Trophoblast cell (in vitro differentiated cells and primary cell): ENCODE measurements at regions not wholly inside any gene's neighbourhood (a gene's known extent, or its start where the extent isn't known, plus 50 kb on each side); places are given as distances from the start of the nearest gene placed in this dataset.

Source experiments
- DNase-seq, 2 donors: peaks; one replicate each; pipeline ENCODE4 v3.0.0-alpha.2; 2016
- H2AFZ ChIP-seq: 2 replicates; pipeline ENCODE4 v1.6.1; 2013; ENCODE audit warnings: low read length, moderate library complexity, mild to moderate bottlenecking; ENCODE audit not compliant: insufficient read depth, poor library complexity
- H2AK5ac ChIP-seq: 2 replicates; pipeline ENCODE4 v1.6.1; 2013; ENCODE audit warnings: mild to moderate bottlenecking, low read length
- H2BK120ac ChIP-seq: 2 replicates; pipeline ENCODE4 v1.6.1; 2013; ENCODE audit warnings: low read length, mild to moderate bottlenecking, moderate library complexity; ENCODE audit not compliant: insufficient read depth, poor library complexity
- H2BK12ac ChIP-seq: 2 replicates; pipeline ENCODE4 v1.6.1; 2013; ENCODE audit warnings: mild to moderate bottlenecking, low read length, moderate library complexity
- H2BK5ac ChIP-seq: 2 replicates; pipeline ENCODE4 v1.6.1; 2013; ENCODE audit warnings: low read length, low read depth, moderate library complexity, mild to moderate bottlenecking; ENCODE audit not compliant: poor library complexity
- H3K14ac ChIP-seq: 2 replicates; pipeline ENCODE4 v1.6.1; 2013; ENCODE audit warnings: mild to moderate bottlenecking, low read length
- H3K18ac ChIP-seq: 2 replicates; pipeline ENCODE4 v1.6.1; 2013; ENCODE audit warnings: mild to moderate bottlenecking, low read length
- H3K23ac ChIP-seq: 2 replicates; pipeline ENCODE4 v1.6.1; 2013; ENCODE audit warnings: low read length
- H3K27ac ChIP-seq: 2 replicates; pipeline ENCODE4 v1.5.1; 2013; ENCODE audit warnings: low read depth, mild to moderate bottlenecking, inconsistent platforms, low read length, moderate library complexity
- H3K27me3 ChIP-seq: 2 replicates; pipeline ENCODE4 v1.6.1; 2013; ENCODE audit warnings: inconsistent platforms, mild to moderate bottlenecking, low read length, moderate library complexity; ENCODE audit not compliant: insufficient read depth
- H3K36me3 ChIP-seq, 2 experiments: 1 replicate in 1 of 2; 2 replicates in 1 of 2; pipeline ENCODE4 v1.6.1; 2013; ENCODE audit warnings: low read length in 2 of 2, mild to moderate bottlenecking in 2 of 2, moderate library complexity in 1 of 2; ENCODE audit not compliant: insufficient read depth in 2 of 2, control insufficient read depth in 1 of 2
- H3K4ac ChIP-seq: 2 replicates; pipeline ENCODE4 v1.6.1; 2013; ENCODE audit warnings: low read depth, mild to moderate bottlenecking, low read length, moderate library complexity
- H3K4me1 ChIP-seq, 2 experiments: 1 replicate in 1 of 2; 2 replicates in 1 of 2; pipeline ENCODE4 v1.6.1; 2013; ENCODE audit warnings: low read length in 2 of 2, mild to moderate bottlenecking in 2 of 2, moderate library complexity in 1 of 2; ENCODE audit not compliant: insufficient read depth in 2 of 2, control insufficient read depth in 1 of 2
- H3K4me2 ChIP-seq: 2 replicates; pipeline ENCODE4 v1.6.1; 2013; ENCODE audit warnings: inconsistent platforms, mild to moderate bottlenecking, low read length, moderate library complexity
- H3K4me3 ChIP-seq: 2 replicates; pipeline ENCODE4 v1.5.1; 2013; ENCODE audit warnings: mild to moderate bottlenecking, low read depth, low read length, inconsistent platforms
- H3K79me1 ChIP-seq: one replicate; pipeline ENCODE4 v1.6.1; 2013; ENCODE audit warnings: low read length
- H3K79me2 ChIP-seq: 2 replicates; pipeline ENCODE4 v1.6.1; 2013; ENCODE audit warnings: low read length, mild to moderate bottlenecking; ENCODE audit not compliant: control insufficient read depth, insufficient read depth, poor library complexity
- H3K9ac ChIP-seq: 2 replicates; pipeline ENCODE4 v1.6.1; 2013; ENCODE audit warnings: mild to moderate bottlenecking, low read length
- H3K9me3 ChIP-seq: 2 replicates; pipeline ENCODE4 v1.6.1; 2013; ENCODE audit warnings: low read depth, mild to moderate bottlenecking, control low read depth, inconsistent platforms, low read length; ENCODE audit not compliant: insufficient read depth
- H4K12ac ChIP-seq: 2 replicates; pipeline ENCODE4 v1.6.1; 2013; ENCODE audit warnings: low read depth, mild to moderate bottlenecking, low read length, moderate library complexity
- H4K8ac ChIP-seq: 2 replicates; pipeline ENCODE4 v1.6.1; 2013; ENCODE audit warnings: low read depth, mild to moderate bottlenecking, low read length, moderate library complexity
- H4K91ac ChIP-seq: one replicate; pipeline ENCODE4 v1.6.1; 2013; ENCODE audit warnings: low read depth, mild to moderate bottlenecking, low read length, moderate library complexity
- WGBS: extraction: QIAGEN DNeasy Blood & Tissue Kit; methylation state at CpG from one replicate; pipeline ENCODE4 v1.1.7; 2013; ENCODE audit warnings: missing lambda C conversion rate; ENCODE audit not compliant: insufficient read length, insufficient coverage; ENCODE audit errors: extremely low coverage; 5-methylcytosine and 5-hydroxymethylcytosine counted together

- Histone ChIP-seq H2BK120ac (no peak overlapping the region), H2BK5ac (no peak overlapping the region), H2AK5ac (no peak overlapping the region), H3K4me3 (no peak overlapping the region), H3K9ac (no peak overlapping the region), H4K91ac (no peak overlapping the region), H3K79me1 (peaks cover 4% of the 10 kb centered on the region), H3K14ac (no peak overlapping the region), H3K36me3 (no peaks in the 10 kb centered on the region), H3K4ac (no peak overlapping the region), H3K27me3 (no peaks in the 10 kb centered on the region), H3K23ac (no peak overlapping the region), H2AFZ (no peak overlapping the region), H4K12ac (no peak overlapping the region), H4K8ac (no peak overlapping the region), H3K4me1 (peaks cover 3 to 5% of the 10 kb centered on the region in 2 experiments), H3K79me2 (no peaks in the 10 kb centered on the region), H3K27ac (no peak overlapping the region), H3K9me3 (peaks cover 4% of the 10 kb centered on the region), H3K18ac (no peak overlapping the region), H3K4me2 (no peak overlapping the region), H2BK12ac (no peak overlapping the region)
- WGBS = no CpG with 5 or more reads among the region's 1 CpG
- DNase-seq = no peak
Observed at GRCh38 chr11:133749841-133750240, 95.5 kb downstream of the SPATA19 start.

GRCh38 chr11:133747409-133747808 is 97.9 kb downstream of the SPATA19 start:
- no peak overlapping the region for H3K4me3 ChIP-seq
- H3K79me1 ChIP-seq = no peaks in the 10 kb centered on the region
- no peak overlapping the region for H3K27ac ChIP-seq
- H4K8ac ChIP-seq = no peak overlapping the region
- no peaks in the 10 kb centered on the region for H3K79me2 ChIP-seq
- H2BK120ac ChIP-seq = no peak overlapping the region
- H3K9me3 ChIP-seq = peaks cover 4% of the 10 kb centered on the region
- H4K12ac ChIP-seq = no peak overlapping the region
- H3K23ac ChIP-seq = no peak overlapping the region
- no peak overlapping the region for H2AK5ac ChIP-seq
- no peak overlapping the region for H3K4ac ChIP-seq
- WGBS = 100% methylated on average over 2 of the region's 13 CpGs
- no peak overlapping the region for H3K18ac ChIP-seq
- no peak overlapping the region for H3K14ac ChIP-seq
- no peak overlapping the region for H4K91ac ChIP-seq
- H2BK12ac ChIP-seq = no peak overlapping the region
- H2AFZ ChIP-seq = no peak overlapping the region
- no peak overlapping the region for H3K4me2 ChIP-seq
- H3K4me1 ChIP-seq = no peaks in the 10 kb centered on the region
- no peak for DNase-seq
- no peak overlapping the region for H3K9ac ChIP-seq
- H2BK5ac ChIP-seq = no peak overlapping the region
- no peaks in the 10 kb centered on the region for H3K27me3 ChIP-seq
- H3K36me3 ChIP-seq = no peaks in the 10 kb centered on the region

- Histone ChIP-seq H2BK120ac (no peak overlapping the region), H2BK5ac (no peak overlapping the region), H3K27me3 (no peaks in the 10 kb centered on the region), H2BK12ac (no peak overlapping the region), H3K4me1 (no peaks in the 10 kb centered on the region), H3K9me3 (peaks cover 4% of the 10 kb centered on the region), H4K8ac (no peak overlapping the region), H3K9ac (no peak overlapping the region), H2AFZ (no peak overlapping the region), H3K27ac (no peak overlapping the region), H3K4me2 (no peak overlapping the region), H3K79me1 (no peaks in the 10 kb centered on the region), H3K18ac (no peak overlapping the region), H3K4me3 (no peak overlapping the region), H3K36me3 (no peaks in the 10 kb centered on the region), H3K4ac (no peak overlapping the region), H4K91ac (no peak overlapping the region), H3K79me2 (no peaks in the 10 kb centered on the region), H4K12ac (no peak overlapping the region), H3K14ac (no peak overlapping the region), H2AK5ac (no peak overlapping the region), H3K23ac (no peak overlapping the region)
- WGBS = no CpG with 5 or more reads among the region's 18 CpGs
- no peak for DNase-seq
Observed at GRCh38 chr11:133746663-133747306, 98.5 kb downstream of the SPATA19 start.

GRCh38 chr11:133745791-133746190 is 99.5 kb downstream of the SPATA19 start:
- H3K9me3 ChIP-seq = peaks cover 4% of the 10 kb centered on the region
- no peaks in the 10 kb centered on the region for H3K4me1 ChIP-seq
- no peaks in the 10 kb centered on the region for H3K36me3 ChIP-seq
- no peaks in the 10 kb centered on the region for H3K27me3 ChIP-seq
- H2AK5ac ChIP-seq = no peak overlapping the region
- no peak overlapping the region for H4K8ac ChIP-seq
- H2AFZ ChIP-seq = no peak overlapping the region
- H3K14ac ChIP-seq = no peak overlapping the region
- H3K18ac ChIP-seq = no peak overlapping the region
- H4K12ac ChIP-seq = no peak overlapping the region
- no peak overlapping the region for H3K9ac ChIP-seq
- no peak overlapping the region for H2BK5ac ChIP-seq
- no peaks in the 10 kb centered on the region for H3K79me2 ChIP-seq
- DNase-seq = no peak
- no peak overlapping the region for H3K4me2 ChIP-seq
- no peaks in the 10 kb centered on the region for H3K79me1 ChIP-seq
- no peak overlapping the region for H2BK12ac ChIP-seq
- H4K91ac ChIP-seq = no peak overlapping the region
- WGBS = no CpG with 5 or more reads among the region's 4 CpGs
- H3K4me3 ChIP-seq = no peak overlapping the region
- no peak overlapping the region for H3K27ac ChIP-seq
- H2BK120ac ChIP-seq = no peak overlapping the region
- H3K4ac ChIP-seq = no peak overlapping the region
- H3K23ac ChIP-seq = no peak overlapping the region
